Kidney tubule cell (primary cell): ENCODE measurements at regions not wholly inside any gene's neighbourhood (a gene's known extent, or its start where the extent isn't known, plus 50 kb on each side); places are given as distances from the start of the nearest gene placed in this dataset.

Experiments used
- DNase-seq: peaks from one replicate; pipeline ENCODE4 v3.0.0-alpha.2; 2018; ENCODE audit warnings: low spot score

DNA sequence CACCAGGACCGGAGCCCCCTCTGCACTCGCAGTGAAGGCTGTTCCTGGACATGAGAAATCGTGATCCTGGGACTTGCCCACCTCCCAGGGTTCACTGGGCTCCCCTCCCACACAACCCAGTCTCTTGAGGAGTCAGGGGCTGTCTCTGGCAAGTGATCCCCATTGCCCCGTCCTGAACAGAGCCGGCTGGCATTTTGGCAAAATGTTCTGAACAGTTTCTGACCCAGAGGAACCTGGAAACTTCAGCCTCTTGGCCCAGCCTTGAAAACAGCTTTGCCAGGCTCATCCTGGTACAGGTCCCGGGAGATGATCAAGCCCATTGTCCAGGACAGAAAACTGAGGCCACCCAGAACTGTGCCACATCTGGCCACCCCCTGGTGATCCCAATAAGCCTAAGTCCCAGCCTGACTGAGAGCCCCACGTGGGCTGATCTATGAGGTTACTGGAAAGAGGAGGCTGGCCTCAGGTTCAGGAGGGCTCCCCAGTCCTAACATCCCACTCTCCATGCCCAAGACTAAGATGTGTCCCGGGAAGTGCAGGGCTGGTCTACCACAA is 115.7 kb downstream of the OAT start:
- no peak for DNase-seq

DNA sequence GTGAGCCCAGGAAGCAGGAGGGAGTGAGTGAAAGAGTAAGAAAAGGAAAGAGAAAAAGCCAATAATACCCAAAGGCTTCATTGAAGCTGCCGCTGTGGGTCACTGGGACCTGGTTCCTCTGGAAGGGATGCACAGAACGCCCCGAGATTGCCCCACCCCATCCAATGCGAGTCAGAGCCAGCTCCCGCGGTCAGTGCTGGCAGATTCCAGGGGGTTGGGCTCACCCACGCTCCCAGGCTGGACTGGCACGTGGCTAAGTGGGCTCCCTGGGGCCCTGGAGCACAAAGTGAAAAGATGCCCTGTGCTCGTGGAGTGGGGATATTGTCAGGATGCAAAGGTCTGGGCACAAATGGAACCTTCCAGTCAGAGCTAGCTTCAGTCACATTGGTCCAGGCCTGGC is 117.0 kb downstream of the OAT start:
- DNase-seq, result peak; percentile 32

DNA sequence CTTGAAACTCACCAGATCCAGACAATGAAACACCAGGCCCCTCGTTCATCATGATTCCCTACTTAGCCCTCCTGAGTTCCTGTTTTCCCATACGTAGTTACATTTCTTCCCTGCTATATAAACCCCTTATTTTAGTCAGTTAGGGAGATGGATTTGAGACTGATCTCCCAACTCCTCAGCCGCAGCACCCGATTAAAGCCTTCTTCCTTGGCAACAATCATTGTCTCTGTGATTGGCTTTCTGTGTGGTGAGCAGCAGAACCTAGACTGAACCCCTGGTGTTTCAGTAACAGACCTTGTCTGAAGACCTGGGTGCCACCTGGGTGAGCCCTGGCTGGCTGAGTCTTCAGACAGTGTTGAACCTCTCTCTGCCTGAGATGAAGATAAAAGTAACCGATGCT is 118.0 kb downstream of the OAT start:
- no peak for DNase-seq

DNA sequence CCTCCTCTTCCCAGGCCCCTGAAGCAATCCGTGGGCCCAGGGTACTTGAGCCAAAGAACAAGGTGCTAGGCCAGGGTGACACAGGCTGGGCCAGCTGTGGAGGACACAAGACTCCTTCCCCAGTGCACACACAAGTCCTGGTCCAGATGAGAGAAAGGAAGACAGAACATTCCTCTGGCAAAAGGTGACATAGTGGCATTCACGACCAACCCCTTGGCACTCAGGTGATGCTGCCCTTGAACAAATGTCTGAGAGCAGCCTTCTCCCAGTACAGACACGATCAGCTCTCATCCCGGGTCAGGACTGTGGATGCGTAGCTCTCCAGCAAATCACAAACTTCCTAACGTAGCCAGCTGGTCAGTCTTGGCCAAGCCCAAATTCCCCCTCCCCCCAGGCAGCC is 118.5 kb downstream of the OAT start:
- DNase-seq, result no peak

DNA sequence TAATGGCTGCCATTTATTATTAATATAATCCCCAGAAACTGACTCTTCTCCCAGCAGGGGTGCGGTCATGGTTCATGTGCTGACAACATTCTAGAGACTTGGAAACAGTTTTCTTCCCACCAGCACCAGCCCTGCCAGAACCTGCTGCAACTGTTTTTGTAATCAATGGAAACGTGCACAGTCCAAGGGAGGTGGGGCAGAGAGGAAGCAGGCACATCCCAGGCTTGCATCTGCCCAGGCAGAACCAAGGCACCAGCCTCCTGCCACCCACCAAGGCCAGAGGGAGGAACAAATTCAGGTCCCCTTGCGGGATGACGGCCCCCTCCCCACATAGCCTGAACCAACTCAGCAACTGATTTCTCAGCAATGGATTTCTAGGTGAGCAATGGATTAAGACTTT is 119.0 kb downstream of the OAT start:
- no peak for DNase-seq

DNA sequence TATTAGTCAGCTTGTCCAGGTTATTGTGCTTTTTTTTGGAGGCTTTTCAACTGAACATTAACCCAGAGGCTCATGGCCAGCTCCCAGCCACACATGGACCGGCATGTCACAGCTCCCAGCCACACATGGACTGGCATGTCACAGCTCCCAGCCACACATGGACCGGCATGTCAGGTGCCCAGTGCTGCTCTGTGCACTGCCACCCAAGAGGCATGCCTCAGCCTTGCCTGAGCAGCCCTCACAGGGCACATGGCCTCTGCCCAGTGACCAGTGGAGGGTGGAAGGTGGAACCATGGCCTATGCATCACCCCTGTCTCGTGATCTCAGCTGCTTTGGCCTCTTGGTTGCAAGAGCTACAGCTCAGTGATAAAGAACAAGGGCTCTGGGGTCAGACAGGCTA is 119.8 kb downstream of the OAT start:
- peak; percentile 60 for DNase-seq

DNA sequence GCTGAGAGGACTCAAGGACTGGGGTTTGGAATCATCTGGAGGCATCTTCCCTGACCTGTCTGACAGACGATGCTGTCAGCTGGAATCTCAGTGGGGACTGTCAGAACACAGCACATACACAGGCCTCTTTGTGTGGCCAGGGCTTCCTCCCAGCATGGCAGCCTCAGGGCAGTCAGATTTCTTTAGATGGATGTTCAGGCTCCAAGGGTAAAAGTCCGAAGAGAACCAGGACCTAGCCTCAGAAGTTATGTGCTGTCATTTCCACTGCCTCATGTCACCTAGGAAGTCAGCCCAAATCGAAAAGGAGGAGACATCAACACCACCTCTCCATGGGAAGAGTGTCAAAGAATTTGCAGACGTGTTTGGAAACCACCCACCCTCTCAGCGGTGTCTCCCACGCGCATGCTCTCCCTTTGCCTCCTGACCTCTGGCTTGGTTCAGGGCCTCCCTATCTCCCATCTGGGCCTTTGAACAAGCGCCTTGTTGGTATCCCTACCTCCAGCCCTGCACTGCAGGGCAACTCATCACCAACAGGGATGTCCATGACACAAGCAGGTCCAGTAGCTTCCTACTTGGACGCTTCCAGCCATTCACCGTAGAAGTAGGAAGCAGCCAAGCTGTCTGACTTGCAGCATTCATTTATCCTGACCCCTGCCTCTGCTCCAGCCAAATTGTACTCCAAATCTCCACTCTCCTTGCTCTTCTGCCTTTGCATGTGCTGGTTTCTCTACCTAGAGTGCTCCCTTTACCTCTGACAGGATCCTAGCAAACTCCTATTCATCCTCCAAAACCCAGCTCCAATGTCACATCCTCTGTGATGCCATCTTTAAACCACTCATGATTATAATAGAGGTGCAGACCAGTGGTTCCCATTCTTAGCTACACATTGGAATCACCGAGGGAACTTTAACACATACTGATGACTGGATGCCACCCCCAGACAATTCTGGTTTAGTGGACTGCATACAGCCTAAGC is 121.6 kb downstream of the OAT start:
- no peak for DNase-seq

DNA sequence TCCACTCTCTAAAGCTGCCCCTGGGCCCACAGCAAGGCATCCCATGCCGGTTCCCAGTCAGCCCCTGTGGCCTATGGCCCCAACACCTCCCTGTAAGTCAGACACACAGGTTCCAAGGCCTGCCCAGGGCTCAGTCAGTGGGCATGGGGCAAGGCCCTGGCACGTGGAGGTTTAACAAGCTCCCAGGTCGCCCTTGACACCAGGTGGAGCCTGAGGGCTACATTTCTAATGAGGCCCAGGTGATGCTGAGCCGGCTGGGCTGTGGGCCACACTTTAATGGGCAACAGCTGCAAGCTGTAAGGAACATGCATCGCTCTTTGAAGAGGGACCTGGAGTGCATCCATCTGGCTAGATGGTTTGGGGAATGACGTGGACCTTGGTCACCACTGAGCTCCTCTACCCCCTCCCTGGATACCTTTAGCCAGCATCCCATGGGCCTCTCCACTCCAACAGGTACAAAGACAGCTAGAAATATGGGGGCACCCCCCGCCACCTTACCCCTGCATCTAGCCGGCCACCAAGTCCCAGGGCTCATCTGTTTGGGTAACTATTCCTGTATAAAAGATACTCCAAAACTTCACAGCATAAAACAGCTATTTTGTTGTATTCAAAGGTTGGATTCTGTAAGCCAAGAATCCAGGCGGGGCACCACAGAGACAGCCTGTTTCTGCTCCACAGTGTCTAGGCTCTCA is 122.5 kb downstream of the OAT start:
- DNase-seq, result no peak

DNA sequence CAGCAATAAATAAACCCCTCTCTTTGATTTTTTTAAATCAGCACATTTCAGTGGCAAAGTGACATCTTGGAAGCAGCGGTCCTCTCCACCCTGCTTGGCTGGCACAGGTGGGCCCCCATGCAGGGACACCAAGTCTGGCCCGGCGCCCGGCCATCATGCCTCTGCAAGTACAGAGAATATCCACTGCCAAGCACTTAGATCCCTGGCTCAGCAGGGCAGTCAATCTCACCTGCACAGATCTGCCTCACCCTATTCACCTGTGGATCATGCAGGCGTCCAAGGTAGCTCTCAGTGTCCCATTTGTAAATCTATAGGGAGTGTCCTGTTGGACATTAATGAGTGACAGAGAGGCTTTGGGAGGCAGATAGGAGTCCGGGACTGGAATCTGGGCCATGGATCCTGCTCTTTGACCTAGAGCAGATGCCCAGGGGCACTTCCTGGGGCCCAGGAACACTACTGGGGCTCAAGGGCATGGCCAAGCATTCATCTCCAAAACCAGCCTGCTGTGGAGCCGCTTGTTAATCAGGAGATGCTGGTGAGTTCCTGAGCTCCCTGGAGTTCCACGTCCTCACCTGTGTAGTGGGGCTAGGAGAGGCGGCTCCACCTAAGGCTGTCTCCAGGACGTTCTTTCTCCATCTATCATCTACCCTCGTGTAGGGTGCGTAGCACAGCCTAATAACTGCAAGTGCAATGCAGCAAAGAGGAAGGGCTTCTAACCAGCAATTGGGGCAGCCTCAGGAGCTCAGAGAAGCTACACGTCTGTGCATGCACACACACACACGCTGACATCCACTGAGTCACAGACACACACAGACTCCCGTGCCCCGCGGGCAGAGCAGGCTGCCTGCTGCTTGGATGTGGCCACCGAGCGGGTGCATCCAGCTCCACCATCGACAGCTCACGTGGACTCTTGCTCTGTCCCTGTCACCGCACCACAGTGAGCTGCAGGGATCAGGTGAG is 123.6 kb downstream of the OAT start:
- DNase-seq, result no peak

DNA sequence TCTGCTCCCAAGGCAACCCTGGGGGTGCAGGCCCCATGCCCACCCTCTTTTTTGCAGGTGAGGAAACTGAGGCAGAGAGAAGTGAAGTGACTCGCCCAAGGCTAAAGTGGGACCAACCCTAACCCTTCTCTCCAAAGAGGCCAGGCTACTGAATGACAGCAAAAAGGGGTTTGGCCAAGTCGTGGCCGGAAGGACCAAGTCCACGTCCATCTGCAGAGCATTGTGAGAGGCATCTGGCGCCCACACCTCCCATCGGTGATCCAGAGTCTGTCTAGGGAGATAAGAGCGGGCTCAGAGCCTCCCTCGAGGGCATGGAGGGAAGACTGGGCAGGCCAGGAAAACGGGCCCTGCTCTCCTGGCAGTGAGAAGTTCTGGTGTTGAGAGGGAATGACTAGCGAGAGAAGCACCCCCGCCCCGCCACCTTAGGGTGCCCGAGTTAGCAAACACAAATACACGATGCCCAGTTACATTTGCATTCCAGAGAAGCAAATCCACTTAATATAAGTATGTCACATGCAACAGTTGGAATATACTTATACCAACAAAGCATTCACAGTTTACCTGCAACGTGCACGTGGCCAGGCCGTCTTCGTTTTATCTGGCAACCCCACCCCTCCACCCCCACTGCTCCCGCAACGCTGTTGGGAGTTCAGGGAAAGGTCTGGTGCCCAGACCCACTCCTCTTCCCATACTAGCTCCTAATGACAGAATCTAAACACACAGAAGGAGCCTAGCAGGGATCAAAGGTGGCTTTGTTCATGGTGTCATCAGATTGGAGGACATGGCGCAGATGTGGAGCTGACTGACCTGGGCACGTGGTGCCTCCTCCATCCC is 124.9 kb downstream of the OAT start:
- no peak for DNase-seq

DNA sequence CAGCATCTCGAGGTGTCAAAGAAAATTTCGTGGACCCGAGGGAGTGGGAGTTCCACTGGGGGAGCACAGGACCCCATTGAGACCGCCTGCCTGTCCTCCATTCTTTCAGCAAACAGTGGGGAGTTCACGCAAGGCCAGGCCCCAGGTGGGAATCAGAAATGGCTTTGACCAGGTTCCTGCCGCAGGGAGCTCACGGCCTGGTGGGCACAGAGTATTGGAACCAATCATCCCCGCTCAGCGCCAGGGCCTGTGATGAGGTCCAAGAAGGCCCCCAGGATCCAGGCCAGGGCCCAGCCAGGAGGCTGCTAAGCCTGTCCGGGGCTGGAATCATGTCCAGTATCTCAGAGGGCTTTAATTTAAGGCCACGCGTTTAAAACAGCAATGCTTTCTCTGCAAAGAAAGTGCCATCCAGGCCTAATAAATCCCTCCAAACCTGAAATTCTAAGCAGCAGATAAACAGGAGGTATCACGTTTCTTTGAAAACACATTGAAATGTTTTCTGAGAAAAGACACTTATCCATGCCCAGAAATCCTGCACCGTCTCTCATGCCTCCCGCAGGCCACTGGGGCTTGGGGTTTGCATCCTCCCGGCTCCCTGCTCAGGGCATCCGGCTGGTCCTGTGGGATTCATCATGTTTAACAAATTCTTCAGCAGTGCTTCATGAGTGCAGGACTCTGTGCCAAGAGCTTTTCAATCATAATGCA is 125.7 kb downstream of the OAT start:
- DNase-seq, result no peak

DNA sequence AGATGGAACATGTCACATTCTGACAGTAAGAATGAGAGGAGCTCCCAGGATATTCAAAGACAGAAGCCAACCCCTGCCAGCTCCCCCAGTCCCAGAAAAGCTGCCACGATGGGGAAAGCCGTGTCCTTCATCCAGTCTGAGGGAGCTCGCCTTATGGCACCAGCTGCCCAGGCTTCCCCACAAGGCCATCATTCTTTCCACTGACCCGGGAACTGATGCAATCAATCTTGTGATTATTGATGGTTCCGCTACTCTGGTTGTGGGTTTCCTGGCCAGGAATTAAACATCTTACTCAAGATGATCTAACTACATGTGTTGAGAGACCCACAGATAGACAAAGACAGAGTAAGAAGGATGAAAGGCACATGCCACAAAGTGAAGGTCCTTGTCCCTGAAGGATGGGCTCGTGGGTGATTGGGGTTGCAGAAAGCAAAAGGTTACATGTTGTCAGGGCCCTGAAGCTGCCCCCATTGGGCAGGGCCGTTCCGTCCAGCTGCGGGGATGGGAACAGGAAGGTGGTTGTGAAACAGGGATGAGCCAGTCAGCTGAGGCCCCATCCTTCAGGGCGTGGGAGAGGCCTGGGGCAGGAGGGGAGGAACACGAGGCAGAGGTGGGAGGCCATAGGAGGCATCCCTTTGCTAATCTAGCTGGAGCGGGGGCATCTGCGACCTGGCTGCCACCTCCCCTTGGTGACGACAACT is 127.6 kb downstream of the OAT start:
- peak; percentile 10 for DNase-seq

DNA sequence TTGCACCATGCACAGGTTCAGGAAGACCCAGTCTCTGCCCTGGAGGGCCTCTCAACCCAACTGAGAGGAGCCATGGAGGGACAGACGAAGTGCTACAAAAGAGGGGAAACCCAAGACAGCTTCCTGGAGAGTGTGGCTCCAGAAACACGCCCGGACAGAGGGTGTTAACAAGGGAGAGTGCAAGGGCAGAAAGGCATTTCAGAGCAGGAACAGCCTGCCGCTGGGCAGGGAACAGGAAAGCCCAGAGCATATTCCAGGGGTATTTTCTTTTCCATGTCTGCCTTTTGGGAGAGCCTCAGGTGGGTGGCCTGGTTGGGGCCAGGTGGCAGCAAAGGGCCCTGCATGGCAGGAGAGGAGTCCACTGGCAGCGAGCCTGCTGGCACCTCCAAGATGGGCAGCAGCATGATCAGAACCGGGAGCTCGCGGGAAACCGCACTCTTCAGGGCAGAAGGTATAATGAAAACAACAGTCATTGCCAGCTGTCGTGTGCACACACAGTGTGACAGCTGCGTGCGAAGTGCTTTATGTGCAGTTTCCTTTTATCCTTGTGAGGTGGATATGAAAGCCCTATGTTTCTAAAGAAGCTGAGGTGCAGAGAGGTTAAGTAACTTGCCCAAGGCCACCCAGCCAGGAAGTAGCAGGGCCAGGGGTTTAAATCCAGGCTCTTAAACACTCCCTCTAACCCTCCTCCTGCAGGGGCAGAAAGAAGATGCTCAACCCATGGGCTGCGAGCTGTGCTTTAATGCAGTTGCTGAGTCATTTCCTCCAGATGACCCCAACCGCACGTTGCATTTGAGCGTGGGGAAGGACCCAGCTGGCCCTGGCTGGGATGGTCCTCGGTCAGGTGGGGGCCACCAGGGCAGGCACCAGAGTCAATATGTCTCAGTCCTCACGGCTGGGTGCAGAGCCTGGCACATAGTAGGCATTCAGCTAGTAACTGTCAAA is 128.6 kb downstream of the OAT start:
- DNase-seq, result no peak

DNA sequence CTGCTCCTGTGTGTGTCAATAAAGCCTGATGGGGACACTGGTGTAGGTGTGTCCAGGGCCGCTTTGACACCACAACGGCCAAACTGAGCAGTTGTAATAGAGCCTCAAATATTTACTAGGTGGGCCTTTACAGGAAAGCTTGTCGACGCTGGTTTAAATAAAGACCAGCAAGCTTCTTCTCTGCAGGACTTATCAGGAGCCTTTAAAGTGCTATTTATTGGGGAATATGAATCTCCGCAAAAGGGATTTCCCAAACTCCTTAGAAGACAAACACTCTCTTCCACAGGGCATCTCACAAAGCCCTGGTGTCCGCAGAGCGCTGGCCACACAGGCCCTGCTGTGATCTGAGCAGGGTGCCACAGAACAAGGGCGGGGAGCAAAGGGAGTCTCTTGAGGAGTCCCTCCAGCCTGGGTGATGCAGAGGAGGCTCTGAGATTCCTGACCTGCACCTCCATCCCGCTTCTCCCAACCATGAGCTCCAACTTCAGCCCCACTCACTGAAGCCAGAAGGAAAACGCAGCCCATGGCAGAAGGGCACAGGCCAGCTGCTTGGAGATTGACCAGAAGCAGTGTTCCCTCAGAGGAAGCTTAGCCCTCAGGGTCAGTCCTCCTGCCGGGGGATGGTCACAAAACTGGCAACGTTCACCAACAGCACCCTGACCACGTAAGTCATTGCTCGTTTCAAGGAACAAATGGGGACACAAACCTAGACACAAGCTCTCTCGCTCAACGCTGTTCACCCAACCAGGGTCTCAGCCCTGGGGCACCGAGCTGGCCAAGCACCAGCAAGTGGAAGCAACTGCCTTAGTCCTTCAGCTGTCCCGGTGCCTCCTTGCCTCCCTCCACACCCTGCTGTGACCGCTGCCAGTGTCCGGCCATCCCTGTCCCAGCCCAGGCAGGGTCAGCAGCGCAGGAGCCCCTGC is 129.5 kb downstream of the OAT start:
- no peak for DNase-seq

DNA sequence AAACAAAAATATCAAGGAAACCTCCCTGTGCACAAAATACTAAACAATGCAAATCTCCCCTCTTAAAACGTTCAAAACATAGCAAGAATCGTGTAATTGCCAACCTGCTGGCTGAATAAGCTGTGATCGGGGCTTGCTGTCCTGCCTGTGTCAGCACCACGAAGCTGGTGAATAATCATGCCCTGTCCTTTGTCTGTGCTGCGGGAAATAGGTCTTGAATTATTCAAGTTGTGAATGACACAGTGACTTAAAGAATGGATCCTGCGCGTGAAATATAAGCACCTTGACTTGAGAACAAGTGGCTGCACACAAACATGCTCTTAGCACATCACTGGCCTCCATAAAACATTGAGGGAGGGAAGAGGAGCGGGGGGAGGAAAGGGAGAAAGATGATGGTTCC is 130.2 kb downstream of the OAT start:
- no peak for DNase-seq

DNA sequence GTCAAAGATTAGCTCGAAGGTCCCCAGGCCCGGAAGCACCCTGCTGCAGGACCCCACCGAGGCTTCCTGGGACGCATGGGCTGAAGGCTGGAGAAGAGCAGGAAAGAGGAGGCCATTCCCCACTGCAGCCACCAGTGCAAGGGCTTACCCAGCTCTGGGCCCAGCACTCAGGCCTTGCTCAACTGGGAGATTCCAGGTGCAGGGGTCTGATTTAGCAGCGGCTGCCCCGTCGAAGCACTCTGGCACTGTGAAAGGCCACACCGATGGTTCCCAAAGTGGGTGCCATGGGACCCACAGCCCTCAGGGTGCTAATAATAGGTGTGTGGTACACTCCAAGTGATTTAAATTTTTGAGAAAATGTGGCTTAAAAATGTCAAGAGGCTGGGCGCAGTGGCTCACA is 130.9 kb downstream of the OAT start:
- DNase-seq, result no peak

DNA sequence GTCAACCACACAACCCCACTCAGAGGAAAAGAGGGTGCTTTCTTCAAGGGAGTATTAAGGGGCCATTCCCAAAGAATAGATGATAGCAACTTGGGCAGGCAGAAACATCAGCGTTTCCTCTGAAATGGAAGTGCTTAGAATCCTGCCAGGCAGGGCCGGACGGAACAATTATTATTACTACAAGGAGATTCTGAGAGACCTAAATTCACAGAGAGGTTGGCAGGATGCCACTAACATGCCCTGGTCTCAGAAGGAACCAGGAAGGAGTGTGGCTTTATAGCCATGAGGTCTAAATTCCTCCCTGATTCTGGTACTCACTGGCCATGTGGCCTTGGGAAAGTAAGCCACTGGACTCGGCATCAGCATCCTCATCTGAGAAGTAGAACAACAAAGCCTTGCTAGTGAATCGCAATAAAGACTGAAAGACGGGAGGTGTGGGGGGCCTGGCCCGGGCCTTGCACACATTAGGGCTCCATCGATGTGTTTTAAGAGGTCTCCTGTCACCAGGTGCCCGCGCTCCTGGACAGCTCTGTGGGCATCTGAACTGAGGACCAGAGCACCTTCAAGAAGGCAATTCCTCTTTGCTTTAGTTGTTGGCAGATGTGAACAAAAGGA is 131.5 kb downstream of the OAT start:
- DNase-seq, result no peak
